ENCODE measurements at regions not wholly inside any gene's neighbourhood (a gene's known extent, or its start where the extent isn't known, plus 50 kb on each side); places are given as distances from the start of the nearest gene placed in this dataset.

- Mint-ChIP-seq H3K36me3 (ENCODE audit: low read depth) (no peaks in the 10 kb centered on the region), H3K9me3 (peaks cover 4% of the 10 kb centered on the region), H3K27me3 (ENCODE audit: low read depth) (peaks cover 10% of the 10 kb centered on the region), H3K4me3 (ENCODE audit: low read depth) (no peak overlapping the region), H3K4me1 (ENCODE audit: low read depth) (peaks cover 30% of the 10 kb centered on the region), H3K27ac (no peak overlapping the region)
- intact Hi-C loops (cut with micrococcal nuclease) = no loop called here
- no peak for DNase-seq (ENCODE audit: low spot score)
Observed at GRCh38 chr1:186620566-186621350, 59.5 kb downstream of the PTGS2 start.

GRCh38 chr1:186618401-186619170, 61.6 kb downstream of the PTGS2 start:
- H3K27me3 Mint-ChIP-seq (ENCODE audit: low read depth) = peaks cover 9% of the 10 kb centered on the region
- H3K9me3 Mint-ChIP-seq = peaks cover 4% of the 10 kb centered on the region
- H3K4me3 Mint-ChIP-seq (ENCODE audit: low read depth) = peak overlapping the region; percentile 66
- peak overlapping the region; percentile 15 for H3K27ac Mint-ChIP-seq
- peak; percentile 45 for DNase-seq (ENCODE audit: low spot score)
- intact Hi-C loops (cut with micrococcal nuclease) = loop anchor here (1.0 to 5.0 kb wide), 3 partner anchors 64 to 284 kb away; partner anchors contain the start of gene PTGS2
- H3K4me1 Mint-ChIP-seq (ENCODE audit: low read depth) = peaks cover 45% of the 10 kb centered on the region
- no peaks in the 10 kb centered on the region for H3K36me3 Mint-ChIP-seq (ENCODE audit: low read depth)

- Mint-ChIP-seq H3K9me3 (peaks cover 4% of the 10 kb centered on the region), H3K4me3 (ENCODE audit: low read depth) (peak overlapping the region; percentile 23), H3K4me1 (ENCODE audit: low read depth) (peaks cover 45% of the 10 kb centered on the region), H3K27ac (no peak overlapping the region), H3K27me3 (ENCODE audit: low read depth) (peaks cover 8% of the 10 kb centered on the region), H3K36me3 (ENCODE audit: low read depth) (no peaks in the 10 kb centered on the region)
- no peak for DNase-seq (ENCODE audit: low spot score)
- intact Hi-C loops (cut with micrococcal nuclease) = loop anchor here (1.0 to 5.0 kb wide), 3 partner anchors 64 to 284 kb away; partner anchors contain the start of gene PTGS2
Observed at GRCh38 chr1:186617926-186618325, 62.3 kb downstream of the PTGS2 start.

- peaks cover 10% of the 10 kb centered on the region for H3K27me3 Mint-ChIP-seq (ENCODE audit: low read depth)
- no peaks in the 10 kb centered on the region for H3K36me3 Mint-ChIP-seq (ENCODE audit: low read depth)
- H3K9me3 Mint-ChIP-seq = peaks cover 4% of the 10 kb centered on the region
- H3K4me3 Mint-ChIP-seq (ENCODE audit: low read depth) = no peak overlapping the region
- no peak for DNase-seq (ENCODE audit: low spot score)
- H3K27ac Mint-ChIP-seq = no peak overlapping the region
- H3K4me1 Mint-ChIP-seq (ENCODE audit: low read depth) = peaks cover 42% of the 10 kb centered on the region
- intact Hi-C loops (cut with micrococcal nuclease) = loop anchor here (5.0 kb wide), 2 partner anchors 66 to 286 kb away; partner anchors contain the start of gene PTGS2
Observed at GRCh38 chr1:186616511-186616910, 63.7 kb downstream of the PTGS2 start.

GRCh38 chr1:186615332-186615731, 64.9 kb downstream of the PTGS2 start:
- DNase-seq (ENCODE audit: low spot score) = no peak
- Mint-ChIP-seq H3K4me1 (ENCODE audit: low read depth) (peaks cover 32% of the 10 kb centered on the region), H3K27me3 (ENCODE audit: low read depth) (peaks cover 14% of the 10 kb centered on the region), H3K4me3 (ENCODE audit: low read depth) (peak overlapping the region; percentile 53), H3K27ac (no peak overlapping the region), H3K36me3 (ENCODE audit: low read depth) (no peaks in the 10 kb centered on the region), H3K9me3 (peaks cover 4% of the 10 kb centered on the region)
- intact Hi-C loops (cut with micrococcal nuclease) = loop anchor here (5.0 kb wide), 2 partner anchors 67 to 287 kb away; partner anchors contain the start of gene PTGS2

GRCh38 chr1:186611156-186611555, 69.1 kb downstream of the PTGS2 start:
- intact Hi-C loops (cut with micrococcal nuclease) = no loop called here

GRCh38 chr1:186609183-186609582, 71.0 kb downstream of the PTGS2 start:
- no peaks in the 10 kb centered on the region for H3K36me3 Mint-ChIP-seq (ENCODE audit: low read depth)
- H3K4me3 Mint-ChIP-seq (ENCODE audit: low read depth) = no peak overlapping the region
- H3K27ac Mint-ChIP-seq = no peak overlapping the region
- intact Hi-C loops (cut with micrococcal nuclease) = loop anchor here (5.0 kb wide), 2 partner anchors 198 to 207 kb away; no protein-coding TSS in a partner anchor
- H3K4me1 Mint-ChIP-seq (ENCODE audit: low read depth) = peaks cover 12% of the 10 kb centered on the region
- H3K9me3 Mint-ChIP-seq = peaks cover 5% of the 10 kb centered on the region
- H3K27me3 Mint-ChIP-seq (ENCODE audit: low read depth) = peaks cover 46% of the 10 kb centered on the region
- no peak for DNase-seq (ENCODE audit: low spot score)

More at GRCh38 chr1:186611156-186611555, 69.1 kb downstream of the PTGS2 start:
- Mint-ChIP-seq H3K4me1 (ENCODE audit: low read depth) (peaks cover 20% of the 10 kb centered on the region), H3K27me3 (ENCODE audit: low read depth) (peaks cover 35% of the 10 kb centered on the region), H3K4me3 (ENCODE audit: low read depth) (no peak overlapping the region), H3K9me3 (no peaks in the 10 kb centered on the region), H3K36me3 (ENCODE audit: low read depth) (no peaks in the 10 kb centered on the region), H3K27ac (no peak overlapping the region)
- no peak for DNase-seq (ENCODE audit: low spot score)

- Mint-ChIP-seq H3K36me3 (ENCODE audit: low read depth) (no peaks in the 10 kb centered on the region), H3K4me3 (ENCODE audit: low read depth) (no peak overlapping the region), H3K9me3 (peaks cover 5% of the 10 kb centered on the region), H3K27me3 (ENCODE audit: low read depth) (peaks cover 60% of the 10 kb centered on the region), H3K27ac (peak overlapping the region; percentile 26), H3K4me1 (ENCODE audit: low read depth) (peaks cover 7% of the 10 kb centered on the region)
- no peak for DNase-seq (ENCODE audit: low spot score)
- intact Hi-C loops (cut with micrococcal nuclease) = loop anchor here (1.0 to 5.0 kb wide), 4 partner anchors 123 to 380 kb away; no protein-coding TSS in a partner anchor
Observed at GRCh38 chr1:186605762-186606350, 74.4 kb downstream of the PTGS2 start.

GRCh38 chr1:186595969-186596368, 84.3 kb downstream of the PTGS2 start:
- peaks cover 4% of the 10 kb centered on the region for H3K4me1 Mint-ChIP-seq (ENCODE audit: low read depth)
- no peaks in the 10 kb centered on the region for H3K36me3 Mint-ChIP-seq (ENCODE audit: low read depth)
- peaks cover 15% of the 10 kb centered on the region for H3K9me3 Mint-ChIP-seq
- DNase-seq (ENCODE audit: low spot score) = no peak
- H3K27me3 Mint-ChIP-seq (ENCODE audit: low read depth) = peaks cover 59% of the 10 kb centered on the region
- no peak overlapping the region for H3K27ac Mint-ChIP-seq
- intact Hi-C loops (cut with micrococcal nuclease) = no loop called here
- H3K4me3 Mint-ChIP-seq (ENCODE audit: low read depth) = no peak overlapping the region

- H3K27ac Mint-ChIP-seq = no peak overlapping the region
- no peaks in the 10 kb centered on the region for H3K27me3 Mint-ChIP-seq (ENCODE audit: low read depth)
- intact Hi-C loops (cut with micrococcal nuclease) = no loop called here
- DNase-seq (ENCODE audit: low spot score) = no peak
- H3K4me1 Mint-ChIP-seq (ENCODE audit: low read depth) = no peaks in the 10 kb centered on the region
- H3K9me3 Mint-ChIP-seq = peaks cover 10% of the 10 kb centered on the region
- H3K36me3 Mint-ChIP-seq (ENCODE audit: low read depth) = no peaks in the 10 kb centered on the region
- no peak overlapping the region for H3K4me3 Mint-ChIP-seq (ENCODE audit: low read depth)
Observed at GRCh38 chr1:186578325-186579016, 101.8 kb downstream of the PTGS2 start.

GRCh38 chr1:186577633-186578032, 102.6 kb downstream of the PTGS2 start:
- H3K9me3 Mint-ChIP-seq = peaks cover 4% of the 10 kb centered on the region
- H3K36me3 Mint-ChIP-seq (ENCODE audit: low read depth) = no peaks in the 10 kb centered on the region
- H3K4me1 Mint-ChIP-seq (ENCODE audit: low read depth) = peaks cover 1% of the 10 kb centered on the region
- intact Hi-C loops (cut with micrococcal nuclease) = no loop called here
- no peaks in the 10 kb centered on the region for H3K27me3 Mint-ChIP-seq (ENCODE audit: low read depth)
- H3K4me3 Mint-ChIP-seq (ENCODE audit: low read depth) = no peak overlapping the region
- H3K27ac Mint-ChIP-seq = no peak overlapping the region
- DNase-seq (ENCODE audit: low spot score) = no peak

GRCh38 chr1:186577216-186577615, 103.0 kb downstream of the PTGS2 start:
- Mint-ChIP-seq H3K36me3 (ENCODE audit: low read depth) (no peaks in the 10 kb centered on the region), H3K27me3 (ENCODE audit: low read depth) (no peaks in the 10 kb centered on the region), H3K4me1 (ENCODE audit: low read depth) (peaks cover 3% of the 10 kb centered on the region), H3K4me3 (ENCODE audit: low read depth) (no peak overlapping the region), H3K9me3 (peaks cover under 1% of the 10 kb centered on the region), H3K27ac (no peak overlapping the region)
- no peak for DNase-seq (ENCODE audit: low spot score)
- intact Hi-C loops (cut with micrococcal nuclease) = no loop called here
